GM12892 (cell line): ENCODE measurements at regions not wholly inside any gene's neighbourhood (a gene's known extent, or its start where the extent isn't known, plus 50 kb on each side); places are given as distances from the start of the nearest gene placed in this dataset.

Experiments used
- POLR2A ChIP-seq: IDR thresholded peaks from 2 replicates; pipeline ENCODE4 v1.6.1; 2011; ENCODE audit warnings: low read depth, low read length, control low read depth
- POLR2AphosphoS5 ChIP-seq: IDR thresholded peaks from 2 replicates; pipeline ENCODE4 v1.6.1; 2011; ENCODE audit warnings: low read depth, low read length, control low read depth
- TAF1 ChIP-seq: IDR thresholded peaks from 2 replicates; pipeline ENCODE4 v1.6.1; 2011; ENCODE audit warnings: low read depth, mild to moderate bottlenecking, control low read depth, low read length, borderline replicate concordance

DNA sequence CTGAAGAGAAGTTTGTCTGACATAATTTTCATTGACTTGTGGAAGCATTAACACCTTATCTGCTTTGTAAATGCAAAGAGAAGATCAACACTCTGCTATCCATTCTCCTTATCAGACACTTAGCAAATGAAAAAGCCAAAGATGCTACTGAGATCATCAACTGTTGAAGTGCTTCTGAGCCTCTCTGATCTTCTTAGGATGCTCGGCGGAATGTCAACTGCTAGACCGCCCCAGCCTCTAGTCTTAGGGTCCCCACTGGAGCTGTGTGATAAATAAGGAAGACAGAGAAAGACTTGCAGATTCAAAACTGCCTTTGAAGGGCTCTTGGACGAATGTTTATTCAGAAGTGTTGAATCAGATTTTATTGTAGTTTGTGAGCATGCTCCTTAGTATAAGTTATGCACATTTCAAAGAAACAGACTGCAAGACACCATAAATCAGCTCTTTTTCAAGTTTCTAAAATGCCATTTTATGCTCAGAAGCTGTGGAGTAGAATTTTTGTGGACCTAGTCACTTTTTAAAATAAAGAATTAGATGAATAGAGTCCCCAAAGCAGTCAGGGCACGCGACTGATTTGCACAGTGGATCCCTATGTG is 197.9 kb downstream of the DIRAS2 start:
- TF ChIP-seq POLR2A: no peak
- no peak for TF ChIP-seq POLR2AphosphoS5
- TF ChIP-seq TAF1: no peak
